HG03066 (cell line): ENCODE measurements at regions not wholly inside any gene's neighbourhood (a gene's known extent, or its start where the extent isn't known, plus 50 kb on each side); places are given as distances from the start of the nearest gene placed in this dataset.
"Not testable (repeated sequence)": the region's sequence is repeated elsewhere in the genome, so short reads cannot be mapped to it uniquely, and the experiment has no call there.

Source experiments
- ATAC-seq: cut with Tn5 transposase; IDR thresholded peaks from one replicate; pipeline ENCODE4 v1.9.1; 2021; ENCODE audit warnings: low read depth; ENCODE audit not compliant: unreplicated experiment

- ATAC-seq: no peak
Measured at GRCh38 chr13:54004026-54004699, 975.5 kb downstream of the OLFM4 start.

- ATAC-seq: no peak
Measured at GRCh38 chr13:54016542-54016941, 987.9 kb downstream of the OLFM4 start.

DNA sequence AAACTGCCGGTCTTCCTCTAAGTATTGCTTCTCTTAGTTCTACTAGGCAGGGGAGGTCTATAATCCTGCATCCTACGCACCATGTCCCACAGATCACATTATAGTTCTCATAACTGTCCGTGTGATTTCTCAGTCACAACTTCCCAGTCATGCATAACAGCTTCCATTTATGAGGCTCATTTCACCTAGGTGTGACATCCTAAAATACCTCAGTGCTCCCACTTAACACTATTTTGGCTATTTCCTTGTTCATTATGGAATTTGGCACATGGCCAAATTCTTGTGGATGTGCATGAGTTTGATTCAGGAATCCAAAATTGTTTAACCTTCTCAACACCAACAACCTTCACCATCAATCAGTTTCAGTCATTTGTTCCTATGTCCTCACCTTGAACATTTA, 989.9 kb downstream of the OLFM4 start:
- no peak for ATAC-seq

GRCh38 chr13:54029226-54029625, 1000.6 kb downstream of the OLFM4 start:
- peak; percentile 99 for ATAC-seq

DNA sequence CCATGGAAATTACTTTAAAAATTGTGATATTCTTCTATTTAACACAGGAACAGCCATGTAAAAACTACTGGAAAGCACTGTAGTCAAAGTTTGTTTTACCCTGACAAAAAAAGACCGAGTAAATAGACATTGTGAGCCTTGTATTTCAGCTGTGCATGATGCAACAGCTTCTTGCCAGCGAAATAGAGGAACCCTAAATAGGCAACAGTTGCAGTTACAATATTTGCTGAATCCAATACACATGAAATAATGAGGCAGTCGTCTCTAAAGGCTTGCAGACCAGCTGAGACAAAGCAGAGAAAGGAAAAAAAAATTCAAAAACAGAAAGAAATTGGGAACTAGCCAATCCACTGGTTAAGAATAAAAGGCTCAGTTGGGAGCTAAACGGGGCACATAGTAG, 1001.1 kb downstream of the OLFM4 start:
- no peak for ATAC-seq

GRCh38 chr13:54033323-54033861, 1004.8 kb downstream of the OLFM4 start:
- no peak for ATAC-seq

- no peak for ATAC-seq
Measured at GRCh38 chr13:54034047-54034446, 1005.4 kb downstream of the OLFM4 start.

- not testable (repeated sequence) for ATAC-seq
Measured at GRCh38 chr13:54057416-54057815, 1028.8 kb downstream of the OLFM4 start.

- not testable (repeated sequence) for ATAC-seq
Measured at GRCh38 chr13:54069958-54070357, 1041.3 kb downstream of the OLFM4 start.

DNA sequence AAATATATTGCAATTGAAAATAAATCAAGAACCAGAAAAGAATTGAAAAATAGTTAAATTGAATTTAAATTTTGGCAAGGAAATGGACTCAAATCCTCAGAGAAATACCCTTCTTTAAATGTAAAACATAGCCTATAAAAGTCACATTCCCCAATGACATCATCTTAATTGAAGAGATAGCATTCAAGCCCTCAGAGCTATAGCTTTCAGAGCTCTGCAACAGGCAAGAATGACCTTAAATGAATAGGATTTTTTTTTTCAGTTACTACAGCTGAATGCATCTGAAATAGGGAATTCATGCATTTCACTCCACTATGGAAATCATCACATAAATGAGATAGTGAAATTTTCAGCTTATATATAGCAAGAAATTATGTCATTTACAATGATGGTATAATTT, 1049.0 kb downstream of the OLFM4 start:
- no peak for ATAC-seq

- ATAC-seq: no peak
Measured at GRCh38 chr13:54078271-54078870, 1049.8 kb downstream of the OLFM4 start.

GRCh38 chr13:54082309-54082708, 1053.7 kb downstream of the OLFM4 start:
- ATAC-seq: not testable (repeated sequence)

DNA sequence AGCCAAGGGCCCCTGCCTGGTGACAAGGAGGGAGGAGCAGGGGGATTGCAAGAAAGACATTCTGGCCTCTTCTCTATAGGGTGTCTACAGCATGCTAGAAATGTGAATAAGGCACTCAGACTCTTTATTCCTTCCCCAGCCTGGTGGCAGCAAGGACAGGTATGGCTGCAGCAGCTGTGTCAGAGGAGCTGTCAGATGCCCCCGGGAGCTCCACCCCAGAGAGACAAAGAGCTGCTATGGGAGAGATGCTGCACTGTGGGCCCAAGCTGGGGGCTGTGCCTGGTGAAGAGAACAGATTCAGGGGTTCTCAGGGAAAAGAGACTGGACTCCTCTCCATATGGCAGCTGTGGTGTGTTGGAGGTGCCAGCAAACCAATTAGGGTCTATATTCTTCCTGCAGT, 1063.3 kb downstream of the OLFM4 start:
- ATAC-seq: no peak

DNA sequence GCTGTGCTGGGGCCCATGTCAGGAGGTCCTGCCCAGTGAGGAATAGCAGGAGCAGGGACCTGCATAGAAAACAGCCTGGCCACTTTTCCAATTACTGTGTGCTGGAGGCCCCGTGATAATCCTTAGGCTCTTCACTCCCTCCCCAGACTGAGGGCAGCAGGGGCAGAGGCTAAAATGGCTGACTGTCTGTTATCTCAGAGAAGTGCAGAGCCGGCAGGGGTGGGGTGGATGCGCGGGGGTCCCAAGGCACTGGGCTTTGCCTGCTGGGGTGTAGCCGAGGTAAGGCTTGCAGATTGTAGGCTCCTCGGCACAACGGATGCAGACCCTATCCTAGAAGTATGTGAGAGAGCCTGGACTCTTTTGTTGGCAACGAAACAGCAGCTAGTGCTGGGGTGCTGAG, 1064.1 kb downstream of the OLFM4 start:
- no peak for ATAC-seq

DNA sequence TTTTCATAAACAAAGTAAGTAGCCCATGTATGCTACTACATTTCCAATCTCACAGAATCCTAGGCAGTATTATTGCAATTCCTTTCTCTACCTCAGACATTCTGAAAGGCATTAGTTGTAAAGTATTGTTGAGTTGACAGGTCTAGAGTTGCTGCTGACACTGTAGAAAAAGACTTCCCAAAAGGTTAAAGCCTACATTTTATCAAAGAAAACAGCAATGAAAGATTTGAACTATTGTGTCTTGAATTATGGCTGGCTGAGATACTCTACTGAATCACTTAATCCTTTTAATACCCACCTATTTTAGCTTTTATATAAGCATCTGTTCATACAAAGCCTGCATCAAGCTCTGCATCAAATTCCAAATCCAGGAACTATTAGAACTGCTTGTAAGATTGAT, 1082.0 kb downstream of the OLFM4 start:
- no peak for ATAC-seq

DNA sequence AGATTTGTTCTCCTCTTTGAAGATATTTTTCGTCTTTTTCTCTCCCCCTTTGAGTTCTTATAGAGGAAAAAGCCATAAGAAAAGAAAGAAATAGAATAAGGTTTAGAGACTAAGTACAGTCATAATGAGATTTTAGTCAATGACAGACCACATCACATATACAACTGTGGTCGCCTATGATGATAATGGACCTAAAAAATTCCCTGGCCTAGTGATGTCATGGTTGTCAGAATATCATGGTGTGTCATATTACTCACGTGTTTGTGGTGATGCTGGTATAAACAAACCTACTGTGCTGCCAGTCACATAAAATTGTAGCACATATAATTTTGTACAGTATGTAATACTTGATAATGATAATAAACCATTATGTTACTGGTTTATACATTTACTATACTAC, 1096.1 kb downstream of the OLFM4 start:
- ATAC-seq: no peak

DNA sequence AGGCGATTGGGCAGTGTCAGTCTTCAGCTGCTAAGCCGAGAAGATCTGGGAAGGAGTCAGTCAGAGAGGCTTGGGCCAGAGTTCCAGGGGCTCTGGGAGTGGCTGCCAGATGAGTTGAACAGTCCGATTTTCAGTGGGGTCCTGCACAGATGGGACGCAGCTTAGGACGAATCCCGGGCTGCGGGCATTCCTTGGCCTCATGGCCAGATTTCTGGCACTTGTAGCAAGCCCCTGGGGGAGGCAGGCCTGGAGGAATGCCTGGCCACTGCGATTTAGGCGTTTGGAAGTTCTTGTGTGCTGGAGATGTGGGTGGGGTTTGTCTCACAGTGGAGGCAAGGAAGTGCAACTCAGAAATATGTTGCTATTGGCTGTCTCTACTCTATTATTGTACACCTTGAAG, 1102.3 kb downstream of the OLFM4 start:
- ATAC-seq: not testable (repeated sequence)

- ATAC-seq: not testable (repeated sequence)
Measured at GRCh38 chr13:54131433-54131832, 1102.8 kb downstream of the OLFM4 start.

DNA sequence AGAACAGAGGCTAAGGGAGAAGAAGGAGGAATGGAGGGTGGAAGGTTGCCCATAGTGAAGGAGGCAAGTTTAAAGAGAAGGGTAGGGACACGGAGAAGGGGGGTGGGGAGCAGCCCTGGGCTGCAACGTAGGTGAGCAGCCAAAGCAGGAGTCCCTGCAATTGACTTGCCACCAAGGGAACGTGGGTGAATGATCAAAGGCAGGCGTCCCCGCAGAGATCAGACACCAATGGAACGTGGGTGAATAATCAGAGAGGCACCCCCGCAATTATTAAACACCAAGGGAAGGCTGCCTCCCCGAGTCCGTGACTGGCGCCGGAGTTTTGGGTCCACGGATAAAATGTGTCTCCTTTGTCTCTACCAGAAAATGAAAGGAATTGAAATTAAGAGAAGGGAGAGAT, 1103.5 kb downstream of the OLFM4 start:
- ATAC-seq: not testable (repeated sequence)

- not testable (repeated sequence) for ATAC-seq
Measured at GRCh38 chr13:54132720-54133119, 1104.1 kb downstream of the OLFM4 start.

- ATAC-seq: no peak
Measured at GRCh38 chr13:54133746-54134145, 1105.1 kb downstream of the OLFM4 start.

- no peak for ATAC-seq
Measured at GRCh38 chr13:54144828-54145227, 1116.2 kb downstream of the OLFM4 start.
